ENCODE measurements at regions not wholly inside any gene's neighbourhood (a gene's known extent, or its start where the extent isn't known, plus 50 kb on each side); places are given as distances from the start of the nearest gene placed in this dataset.
A peak's percentile ranks its signal among the peaks of the same experiment; 100 is the strongest.

DNA sequence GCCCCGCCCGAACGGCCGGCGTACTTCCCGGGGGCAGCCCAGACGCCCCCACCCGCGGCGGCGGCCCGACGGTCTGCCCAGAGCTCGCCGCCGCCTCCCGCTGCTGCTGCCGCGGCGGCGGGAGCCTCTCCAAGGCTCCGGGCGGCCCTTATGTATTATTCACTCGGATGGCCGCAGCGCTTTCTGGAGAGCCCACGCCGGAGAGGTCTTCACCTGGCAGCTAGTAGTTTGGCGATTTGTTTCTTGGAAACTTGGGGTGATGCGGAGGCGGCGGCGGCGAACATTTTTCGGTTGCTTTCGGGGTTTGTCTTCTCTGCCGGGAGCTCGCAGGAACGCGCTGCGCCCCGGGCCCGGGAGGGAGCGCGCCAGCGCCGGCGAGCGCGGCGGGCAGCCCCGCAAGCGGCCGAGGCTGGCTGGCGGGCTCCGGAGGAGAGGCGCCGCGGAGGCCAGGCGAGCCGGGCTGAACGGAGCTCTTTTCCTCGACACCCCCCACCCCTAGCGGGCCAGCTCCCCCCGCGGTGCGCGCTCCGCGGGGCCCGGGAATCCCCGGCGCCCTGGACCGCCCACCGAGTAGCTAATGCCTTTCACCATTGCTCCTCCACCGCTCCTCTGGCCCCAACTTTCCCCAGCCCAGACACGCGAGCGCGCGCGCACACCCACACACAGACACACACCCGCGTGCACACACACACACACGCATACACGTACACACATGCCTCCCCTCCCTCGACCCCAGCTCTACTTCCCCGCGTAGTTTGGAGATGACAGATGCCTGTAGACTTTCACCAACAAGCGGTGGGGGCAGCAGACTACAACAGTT is 113.5 kb downstream of the DHX15 start:
- Histone ChIP-seq H3K36me3 (ENCODE audit: control insufficient read depth in 2 of 3, insufficient read depth in 3 of 3, low read length in 3 of 3) (no peaks in the 10 kb centered on the region), H3K27ac (ENCODE audit: low read depth, low read length) (no peak overlapping the region), H3K27me3 (ENCODE audit: control insufficient read depth in 2 of 2, insufficient read depth in 2 of 2, low read length in 2 of 2) (peaks cover 0 to 21% of the 10 kb centered on the region in 2 donors), H3K4me1 (ENCODE audit: control insufficient read depth in 2 of 2, insufficient read depth in 2 of 2, low read length in 2 of 2) (peaks cover 0 to 6% of the 10 kb centered on the region in 2 donors), H3K9me3 (ENCODE audit: control insufficient read depth in 2 of 3, low read length in 3 of 3) (no peaks in the 10 kb centered on the region), H3K4me3 (ENCODE audit: low read length) (peak overlapping the region; percentile 41)
- ChIA-PET CTCF (no interaction called here), POLR2A (no interaction called here)
- peaks cover 0 to 8% (median 0%) of the 10 kb centered on the region in 5 donors for H3K36me3 Mint-ChIP-seq
- peaks cover 48 to 86% (median 76%) of the 10 kb centered on the region in 5 donors for H3K27me3 Mint-ChIP-seq
- DNase-seq = peak in 3 of 9 donors; percentile 11 to 58 (median 12)
- H3K4me1 Mint-ChIP-seq = peaks cover 23 to 42% (median 33%) of the 10 kb centered on the region in 7 donors
- peaks cover 0 to 5% (median 0%) of the 10 kb centered on the region in 11 donors for H3K9me3 Mint-ChIP-seq
- ATAC-seq = peak; percentile 18
- intact Hi-C loops (cut with micrococcal nuclease) = loop anchor here in 1 of 2 donors (5.0 to 10.0 kb wide), 2 partner anchors 691 to 904 kb away; partner anchors contain the start of genes ANAPC4 and SEPSECS
- peak overlapping the region in 2 of 9 donors; percentile 40 to 73 for H3K27ac Mint-ChIP-seq
- peak overlapping the region; percentile 88 to 97 (median 94) for H3K4me3 Mint-ChIP-seq

GRCh38 chr4:24468071-24468470 is 116.3 kb downstream of the DHX15 start:
- Histone ChIP-seq H3K27me3 (ENCODE audit: control insufficient read depth in 2 of 2, insufficient read depth in 2 of 2, low read length in 2 of 2) (peaks cover 0 to 21% of the 10 kb centered on the region in 2 donors), H3K4me3 (ENCODE audit: low read length) (no peak overlapping the region), H3K9me3 (ENCODE audit: control insufficient read depth in 2 of 3, low read length in 3 of 3) (no peaks in the 10 kb centered on the region), H3K27ac (ENCODE audit: low read depth, low read length) (no peak overlapping the region), H3K36me3 (ENCODE audit: control insufficient read depth in 2 of 3, insufficient read depth in 3 of 3, low read length in 3 of 3) (no peaks in the 10 kb centered on the region), H3K4me1 (ENCODE audit: control insufficient read depth in 2 of 2, insufficient read depth in 2 of 2, low read length in 2 of 2) (peaks cover 0 to 6% of the 10 kb centered on the region in 2 donors)
- ATAC-seq (no peak), DNase-seq (no peak)
- intact Hi-C loops (cut with micrococcal nuclease) = no loop called here
- Mint-ChIP-seq H3K27ac (no peak overlapping the region), H3K4me1 (peaks cover 20 to 34% (median 26%) of the 10 kb centered on the region in 7 donors), H3K9me3 (peaks cover 0 to 4% (median 0%) of the 10 kb centered on the region in 11 donors), H3K27me3 (peaks cover 70 to 88% (median 84%) of the 10 kb centered on the region in 5 donors), H3K36me3 (peaks cover 0 to 4% (median 0%) of the 10 kb centered on the region in 5 donors), H3K4me3 (no peak overlapping the region)
- CTCF ChIA-PET = no interaction called here
- POLR2A ChIA-PET = no interaction called here

DNA sequence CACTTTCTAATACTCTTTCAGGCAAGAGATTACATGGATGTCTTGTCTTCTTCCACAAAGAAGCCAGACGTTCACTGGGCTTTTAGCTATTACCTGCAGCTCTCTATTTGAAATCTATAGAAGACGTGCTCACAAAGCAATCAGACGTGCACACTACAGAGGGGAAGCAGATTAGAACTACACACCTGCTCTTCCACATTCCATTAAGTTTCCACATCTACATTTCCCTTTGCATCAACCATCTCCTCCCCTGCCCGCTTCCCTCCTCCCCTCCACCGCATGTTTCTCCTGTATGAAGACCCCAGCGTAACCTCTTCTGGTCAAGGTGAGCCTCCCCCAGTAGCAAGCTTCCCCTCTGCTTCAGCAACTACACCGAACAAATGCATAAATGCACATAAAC is 119.8 kb downstream of the DHX15 start:
- Mint-ChIP-seq H3K36me3 (no peaks in the 10 kb centered on the region), H3K27me3 (peaks cover 69 to 77% (median 73%) of the 10 kb centered on the region in 5 donors), H3K4me3 (no peak overlapping the region), H3K4me1 (peaks cover under 1 to 14% (median 10%) of the 10 kb centered on the region in 7 donors), H3K9me3 (peaks cover 0 to 2% (median 0%) of the 10 kb centered on the region in 11 donors), H3K27ac (no peak overlapping the region)
- Histone ChIP-seq H3K27me3 (ENCODE audit: control insufficient read depth in 2 of 2, insufficient read depth in 2 of 2, low read length in 2 of 2) (peaks cover 0 to 14% of the 10 kb centered on the region in 2 donors), H3K27ac (ENCODE audit: low read depth, low read length) (no peak overlapping the region), H3K4me1 (ENCODE audit: control insufficient read depth in 2 of 2, insufficient read depth in 2 of 2, low read length in 2 of 2) (peaks cover 0 to 2% of the 10 kb centered on the region in 2 donors), H3K4me3 (ENCODE audit: low read length) (no peak overlapping the region), H3K9me3 (ENCODE audit: control insufficient read depth in 2 of 3, low read length in 3 of 3) (no peaks in the 10 kb centered on the region), H3K36me3 (ENCODE audit: control insufficient read depth in 2 of 3, insufficient read depth in 3 of 3, low read length in 3 of 3) (no peaks in the 10 kb centered on the region)
- no peak for DNase-seq
- ChIA-PET POLR2A (no interaction called here), CTCF (no interaction called here)
- intact Hi-C loops (cut with micrococcal nuclease) = no loop called here
- ATAC-seq = no peak

- Histone ChIP-seq H3K9me3 (ENCODE audit: control insufficient read depth in 2 of 3, low read length in 3 of 3) (no peaks in the 10 kb centered on the region), H3K27ac (ENCODE audit: low read depth, low read length) (no peak overlapping the region), H3K4me3 (ENCODE audit: low read length) (no peak overlapping the region), H3K4me1 (ENCODE audit: control insufficient read depth in 2 of 2, insufficient read depth in 2 of 2, low read length in 2 of 2) (no peaks in the 10 kb centered on the region), H3K36me3 (ENCODE audit: control insufficient read depth in 2 of 3, insufficient read depth in 3 of 3, low read length in 3 of 3) (no peaks in the 10 kb centered on the region), H3K27me3 (ENCODE audit: control insufficient read depth in 2 of 2, insufficient read depth in 2 of 2, low read length in 2 of 2) (no peaks in the 10 kb centered on the region)
- peaks cover 8 to 26% (median 17%) of the 10 kb centered on the region in 5 donors for H3K27me3 Mint-ChIP-seq
- ChIA-PET CTCF (no interaction called here), POLR2A (no interaction called here)
- peaks cover 0 to 13% (median 5%) of the 10 kb centered on the region in 11 donors for H3K9me3 Mint-ChIP-seq
- ATAC-seq (no peak), DNase-seq (no peak)
- intact Hi-C loops (cut with micrococcal nuclease) = no loop called here
- H3K27ac Mint-ChIP-seq = no peak overlapping the region
- H3K36me3 Mint-ChIP-seq = peaks cover 0 to 3% (median 0%) of the 10 kb centered on the region in 5 donors
- H3K4me3 Mint-ChIP-seq = no peak overlapping the region
- H3K4me1 Mint-ChIP-seq = no peaks in the 10 kb centered on the region
Measured at GRCh38 chr4:24456431-24456830, 127.9 kb downstream of the DHX15 start.

GRCh38 chr4:24453951-24454350 is 130.4 kb downstream of the DHX15 start:
- CTCF ChIA-PET = no interaction called here
- H3K27me3 Mint-ChIP-seq = peaks cover 9 to 39% (median 26%) of the 10 kb centered on the region in 5 donors

GRCh38 chr4:24451870-24452269 is 132.5 kb downstream of the DHX15 start:
- ChIA-PET POLR2A (no interaction called here), CTCF (interaction anchor here (0.6 kb wide), 1 partner anchor 28 kb away, joined by 3 read pairs; no protein-coding TSS in a partner anchor)
- Histone ChIP-seq H3K27me3 (ENCODE audit: control insufficient read depth in 2 of 2, insufficient read depth in 2 of 2, low read length in 2 of 2) (no peaks in the 10 kb centered on the region), H3K36me3 (ENCODE audit: control insufficient read depth in 2 of 3, insufficient read depth in 3 of 3, low read length in 3 of 3) (no peaks in the 10 kb centered on the region), H3K9me3 (ENCODE audit: control insufficient read depth in 2 of 3, low read length in 3 of 3) (no peaks in the 10 kb centered on the region), H3K27ac (ENCODE audit: low read depth, low read length) (no peak overlapping the region), H3K4me1 (ENCODE audit: control insufficient read depth in 2 of 2, insufficient read depth in 2 of 2, low read length in 2 of 2) (no peaks in the 10 kb centered on the region), H3K4me3 (ENCODE audit: low read length) (no peak overlapping the region)
- Mint-ChIP-seq H3K4me1 (peaks cover 0 to 2% (median 0%) of the 10 kb centered on the region in 7 donors), H3K36me3 (peaks cover 0 to 3% (median 0%) of the 10 kb centered on the region in 5 donors), H3K27me3 (peaks cover 5 to 57% (median 38%) of the 10 kb centered on the region in 5 donors), H3K9me3 (peaks cover 0 to 13% (median 6%) of the 10 kb centered on the region in 11 donors), H3K4me3 (no peak overlapping the region), H3K27ac (no peak overlapping the region)
- no peak for DNase-seq
- ATAC-seq = no peak
- intact Hi-C loops (cut with micrococcal nuclease) = no loop called here

More at GRCh38 chr4:24453951-24454350, 130.4 kb downstream of the DHX15 start:
- Histone ChIP-seq H3K27ac (ENCODE audit: low read depth, low read length) (no peak overlapping the region), H3K9me3 (ENCODE audit: control insufficient read depth in 2 of 3, low read length in 3 of 3) (no peaks in the 10 kb centered on the region), H3K4me3 (ENCODE audit: low read length) (no peak overlapping the region), H3K27me3 (ENCODE audit: control insufficient read depth in 2 of 2, insufficient read depth in 2 of 2, low read length in 2 of 2) (no peaks in the 10 kb centered on the region), H3K4me1 (ENCODE audit: control insufficient read depth in 2 of 2, insufficient read depth in 2 of 2, low read length in 2 of 2) (no peaks in the 10 kb centered on the region), H3K36me3 (ENCODE audit: control insufficient read depth in 2 of 3, insufficient read depth in 3 of 3, low read length in 3 of 3) (no peaks in the 10 kb centered on the region)
- ATAC-seq (no peak), DNase-seq (no peak)
- H3K4me3 Mint-ChIP-seq = no peak overlapping the region
- H3K9me3 Mint-ChIP-seq = peaks cover 0 to 13% (median 5%) of the 10 kb centered on the region in 11 donors
- H3K27ac Mint-ChIP-seq = no peak overlapping the region
- H3K4me1 Mint-ChIP-seq = peaks cover 0 to 2% (median 0%) of the 10 kb centered on the region in 7 donors
- peaks cover 0 to 3% (median 0%) of the 10 kb centered on the region in 5 donors for H3K36me3 Mint-ChIP-seq
- intact Hi-C loops (cut with micrococcal nuclease) = no loop called here
- POLR2A ChIA-PET = no interaction called here

Measured in naive thymus-derived CD4-positive, alpha-beta T cell (primary cell).